CD14-positive monocyte (primary cell): ENCODE measurements at regions not wholly inside any gene's neighbourhood (a gene's known extent, or its start where the extent isn't known, plus 50 kb on each side); places are given as distances from the start of the nearest gene placed in this dataset.

Source experiments
- DNase-seq, 3 donors: peaks; one replicate each; pipeline ENCODE4 v3.0.0-alpha.2; 2011 to 2022
- H2AFZ ChIP-seq: 2 replicates; pipeline ENCODE4 v1.6.0; 2012; ENCODE audit warnings: mild to moderate bottlenecking, low read depth, low read length, inconsistent platforms; ENCODE audit not compliant: insufficient read depth, poor library complexity, severe bottlenecking
- H3K27ac ChIP-seq, 2 donors: 1 replicate in 1 of 2; 2 replicates in 1 of 2; pipeline ENCODE4 v1.5.1; 2012 to 2013; ENCODE audit warnings: low read length in 2 of 2, control low read depth in 1 of 2, inconsistent platforms in 1 of 2, low read depth in 1 of 2, mild to moderate bottlenecking in 1 of 2
- H3K27me3 ChIP-seq, 2 donors: one replicate each; pipeline versions ENCODE4 v1.6.0 to v1.6.1; 2011 to 2013; ENCODE audit warnings: low read length in 2 of 2; ENCODE audit not compliant: control insufficient read depth in 2 of 2, insufficient read depth in 2 of 2
- H3K36me3 ChIP-seq, 2 donors: replicated peaks in 1 of 2; 1 replicate in 1 of 2; 2 replicates in 1 of 2; pipeline versions ENCODE4 v1.5.1 to v1.6.1; 2012 to 2013; ENCODE audit warnings: low read length in 2 of 2, control low read depth in 1 of 2, inconsistent platforms in 1 of 2, mild to moderate bottlenecking in 1 of 2; ENCODE audit not compliant: insufficient read depth in 2 of 2, control insufficient read depth in 1 of 2
- H3K4me1 ChIP-seq, 2 donors: 1 replicate in 1 of 2; 2 replicates in 1 of 2; pipeline versions ENCODE4 v1.5.1 to v1.6.1; 2012 to 2013; ENCODE audit warnings: low read length in 2 of 2, control low read depth in 1 of 2, inconsistent platforms in 1 of 2, mild to moderate bottlenecking in 1 of 2, moderate library complexity in 1 of 2; ENCODE audit not compliant: insufficient read depth in 2 of 2, control insufficient read depth in 1 of 2
- H3K4me2 ChIP-seq: replicated peaks from 2 replicates; pipeline ENCODE3; 2012; ENCODE audit warnings: low read length, moderate library complexity, mild to moderate bottlenecking; ENCODE audit not compliant: poor library complexity, severe bottlenecking; ENCODE audit errors: extremely low read depth
- H3K4me3 ChIP-seq, 3 experiments: fragments of 200-600 bp in 1 of 3; sonication (generic) in 1 of 3; replicated peaks in 1 of 3; 1 replicate in 2 of 3; 2 replicates in 1 of 3; pipeline ENCODE4 v1.5.1; 2011 to 2013; ENCODE audit warnings: low read length in 3 of 3, mild to moderate bottlenecking in 3 of 3, control low read depth in 2 of 3, low read depth in 2 of 3, inconsistent platforms in 1 of 3, moderate library complexity in 1 of 3
- H3K79me2 ChIP-seq: 2 replicates; pipeline ENCODE4 v1.6.0; 2012; ENCODE audit warnings: mild to moderate bottlenecking, control low read depth, inconsistent platforms, low read length, moderate library complexity; ENCODE audit not compliant: insufficient read depth
- H3K9ac ChIP-seq: 2 replicates; pipeline ENCODE4 v1.6.0; 2017; ENCODE audit warnings: low read length, mild to moderate bottlenecking; ENCODE audit not compliant: insufficient read depth, poor library complexity, severe bottlenecking
- H3K9me3 ChIP-seq, 2 donors: replicated peaks in 1 of 2; 1 replicate in 1 of 2; 2 replicates in 1 of 2; pipeline versions ENCODE4 v1.5.1 to v1.6.1; 2012 to 2013; ENCODE audit warnings: low read length in 2 of 2, control low read depth in 1 of 2; ENCODE audit not compliant: control insufficient read depth in 1 of 2, insufficient read depth in 1 of 2
- H4K20me1 ChIP-seq: 2 replicates; pipeline ENCODE4 v1.6.0; 2012; ENCODE audit warnings: mild to moderate bottlenecking, low read length, control low read depth, moderate library complexity; ENCODE audit not compliant: insufficient read depth
- H3K27ac Mint-ChIP-seq, 7 donors: one replicate each; pipeline ENCODE4 v1.8.0; 2020; ENCODE audit warnings: mild to moderate bottlenecking in 7 of 7, mixed read lengths in 7 of 7, moderate library complexity in 6 of 7, inconsistent platforms in 2 of 7
- H3K27me3 Mint-ChIP-seq, 3 donors: one replicate each; pipeline ENCODE4 v1.8.0; 2021 to 2022; ENCODE audit warnings: low read depth in 3 of 3, mild to moderate bottlenecking in 3 of 3, mixed read lengths in 3 of 3, moderate library complexity in 3 of 3, inconsistent platforms in 1 of 3
- H3K36me3 Mint-ChIP-seq, 2 donors: one replicate each; pipeline ENCODE4 v1.8.0; 2020; ENCODE audit warnings: mixed read lengths in 2 of 2, inconsistent platforms in 1 of 2, mild to moderate bottlenecking in 1 of 2
- H3K4me1 Mint-ChIP-seq: one replicate; pipeline ENCODE4 v1.8.0; 2020; ENCODE audit warnings: mild to moderate bottlenecking, mixed read lengths
- H3K4me3 Mint-ChIP-seq, 2 donors: one replicate each; pipeline ENCODE4 v1.8.0; 2020; ENCODE audit warnings: mild to moderate bottlenecking in 2 of 2, mixed read lengths in 2 of 2, moderate library complexity in 1 of 2
- H3K9me3 Mint-ChIP-seq, 7 donors: one replicate each; pipeline ENCODE4 v1.8.0; 2020 to 2022; ENCODE audit warnings: mixed read lengths in 7 of 7, mild to moderate bottlenecking in 6 of 7, moderate library complexity in 6 of 7, inconsistent platforms in 2 of 7
- CTCF ChIP-seq: fragments of 200-600 bp; IDR thresholded peaks from one replicate; pipeline ENCODE4 v1.8.0; 2022; ENCODE audit warnings: antibody characterized with exemption, mild to moderate bottlenecking
- WGBS: methylation state at CpG from one replicate; pipeline ENCODE4 v1.1.5; 2013; ENCODE audit warnings: missing lambda C conversion rate; ENCODE audit not compliant: insufficient coverage; 5-methylcytosine and 5-hydroxymethylcytosine counted together
- intact Hi-C, 2 donors: fragments of 100-400 bp; cut with micrococcal nuclease; formaldehyde crosslinking; loops; one replicate each; pipeline versions ENCODE4 v1.15.0 to v1.15.1; 2023

DNA sequence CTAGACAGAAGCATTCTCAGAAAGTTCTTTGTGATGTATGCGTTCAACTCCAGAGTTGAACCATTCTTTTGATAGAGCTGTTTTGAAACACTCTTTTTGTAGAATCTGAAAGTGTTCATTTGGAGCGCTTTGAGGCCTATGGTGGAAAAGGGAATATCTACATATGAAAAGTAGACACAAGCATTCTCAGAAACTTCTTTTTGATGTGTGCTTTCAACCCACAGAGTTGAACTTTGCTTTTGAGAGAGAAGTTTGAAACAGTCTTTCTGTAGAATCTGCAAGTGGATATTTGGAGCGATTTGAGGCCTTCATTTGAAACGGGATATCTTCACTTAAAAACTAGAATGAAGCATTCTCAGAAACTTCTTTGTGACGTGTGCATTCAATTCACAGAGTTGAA lies 582.6 kb upstream of the ZNF337 start:
- Mint-ChIP-seq H3K4me3 (no peak overlapping the region), H3K4me1 (no peaks in the 10 kb centered on the region), H3K36me3 (no peaks in the 10 kb centered on the region), H3K9me3 (peaks cover 9 to 34% (median 28%) of the 10 kb centered on the region in 7 donors), H3K27ac (no peak overlapping the region), H3K27me3 (no peaks in the 10 kb centered on the region)
- DNase-seq, result no peak
- H4K20me1 ChIP-seq, result no peaks in the 10 kb centered on the region
- H3K4me3 ChIP-seq, result no peak overlapping the region
- 100% methylated on average over 1 of the region's 5 CpGs for WGBS
- TF ChIP-seq CTCF, result no peak
- no peaks in the 10 kb centered on the region for H3K27me3 ChIP-seq
- H3K4me2 ChIP-seq, result no peak overlapping the region
- no peaks in the 10 kb centered on the region for H3K36me3 ChIP-seq
- intact Hi-C loops, result no loop called here
- no peaks in the 10 kb centered on the region for H3K4me1 ChIP-seq
- H3K9me3 ChIP-seq, result peaks cover 20 to 24% of the 10 kb centered on the region in 2 donors
- H2AFZ ChIP-seq, result no peak overlapping the region
- H3K9ac ChIP-seq, result no peak overlapping the region
- no peaks in the 10 kb centered on the region for H3K79me2 ChIP-seq
- H3K27ac ChIP-seq, result no peak overlapping the region

DNA sequence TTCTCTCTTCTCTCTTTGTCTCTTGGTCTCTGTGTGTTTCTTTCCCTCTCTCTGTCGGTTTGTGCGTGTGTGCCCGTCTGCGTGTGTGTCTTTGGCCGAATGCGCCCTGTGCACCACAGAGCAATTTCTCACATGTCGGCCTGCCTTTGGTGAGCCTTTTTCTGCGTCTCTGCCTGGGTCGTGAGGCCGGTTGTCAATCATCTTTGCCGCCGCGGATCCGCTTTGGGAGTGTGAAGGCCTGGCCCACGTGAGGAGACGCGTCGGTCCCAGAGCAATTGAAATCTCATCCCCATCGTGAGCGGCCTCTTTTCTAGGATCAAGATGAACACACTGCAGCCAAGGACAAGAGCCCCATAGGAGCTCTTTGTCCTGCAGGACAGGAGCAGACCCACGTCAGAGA lies 580.7 kb upstream of the ZNF337 start:
- H3K27ac Mint-ChIP-seq, result no peak overlapping the region
- H3K79me2 ChIP-seq, result no peaks in the 10 kb centered on the region

More for the DNA sequence above, 580.7 kb upstream of the ZNF337 start:
- Mint-ChIP-seq H3K4me1 (no peaks in the 10 kb centered on the region), H3K9me3 (peaks cover 9 to 30% (median 23%) of the 10 kb centered on the region in 7 donors), H3K36me3 (no peaks in the 10 kb centered on the region), H3K27me3 (no peaks in the 10 kb centered on the region), H3K4me3 (no peak overlapping the region)
- Histone ChIP-seq H2AFZ (no peak overlapping the region), H3K36me3 (no peaks in the 10 kb centered on the region), H3K27me3 (no peaks in the 10 kb centered on the region), H3K4me1 (no peaks in the 10 kb centered on the region), H3K9ac (no peak overlapping the region), H3K4me2 (no peak overlapping the region), H3K27ac (no peak overlapping the region), H3K4me3 (no peak overlapping the region), H4K20me1 (no peaks in the 10 kb centered on the region), H3K9me3 (peaks cover 20 to 24% of the 10 kb centered on the region in 2 donors)
- TF ChIP-seq CTCF, result no peak
- DNase-seq, result no peak
- WGBS, result 90% methylated on average over 20 of the region's 21 CpGs
- intact Hi-C loops, result no loop called here
